GM19240 (cell line): ENCODE measurements at regions not wholly inside any gene's neighbourhood (a gene's known extent, or its start where the extent isn't known, plus 50 kb on each side); places are given as distances from the start of the nearest gene placed in this dataset.
"Not testable (repeated sequence)": the region's sequence is repeated elsewhere in the genome, so short reads cannot be mapped to it uniquely, and the experiment has no call there.

Experiments used
- DNase-seq: peaks from one replicate; pipeline ENCODE4 v3.0.0; 2011; ENCODE audit warnings: low spot score; ENCODE audit not compliant: insufficient read length

GRCh38 chr9:74140141-74140540, 357.0 kb upstream of the RORB start:
- DNase-seq = no peak

DNA sequence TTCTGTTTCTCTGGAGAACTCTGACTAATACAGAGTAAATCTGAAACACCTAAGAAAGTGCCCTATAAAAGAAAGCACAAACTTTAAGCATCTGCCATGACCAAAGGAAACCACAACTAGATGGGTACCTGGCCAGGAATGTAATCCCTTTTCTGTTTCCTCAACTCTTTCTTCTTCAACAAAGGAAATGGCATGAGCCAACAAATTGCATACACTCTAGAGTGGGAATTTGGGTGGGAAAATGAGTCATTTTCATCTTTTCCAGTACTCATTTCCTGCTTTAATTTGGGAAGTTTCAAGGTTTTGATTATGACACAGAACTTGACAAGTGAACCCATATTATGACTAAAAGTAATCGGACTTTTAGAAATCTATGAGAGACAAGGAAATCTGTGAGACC, 349.2 kb upstream of the RORB start:
- DNase-seq = no peak

GRCh38 chr9:74172874-74173273, 324.3 kb upstream of the RORB start:
- DNase-seq = no peak

- DNase-seq = no peak
These were observed 323.9 kb upstream of the RORB start for GRCh38 chr9:74173284-74173683.

- DNase-seq = not testable (repeated sequence)
These were observed 299.4 kb upstream of the RORB start for GRCh38 chr9:74197771-74198170.

DNA sequence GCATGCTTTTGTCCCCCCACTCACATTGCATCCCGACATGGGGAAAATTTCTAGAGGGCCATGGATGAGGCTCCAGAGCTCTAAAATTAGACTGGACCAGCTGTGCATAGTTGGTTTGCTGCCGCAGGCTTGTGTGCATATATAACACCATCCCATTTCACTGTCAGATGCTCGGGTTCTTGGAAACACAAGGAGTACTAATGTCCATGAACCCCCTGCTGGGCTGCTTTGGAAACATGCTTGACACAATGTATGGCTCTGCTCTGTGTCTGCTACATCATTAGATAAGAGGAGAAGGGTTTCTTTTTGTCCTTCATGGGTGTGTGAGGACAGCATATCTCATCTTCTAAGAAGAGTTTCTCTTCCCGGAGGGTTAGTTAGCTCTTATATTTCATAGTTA, 292.1 kb upstream of the RORB start:
- DNase-seq = no peak

GRCh38 chr9:74218385-74219063, 278.6 kb upstream of the RORB start:
- no peak for DNase-seq

DNA sequence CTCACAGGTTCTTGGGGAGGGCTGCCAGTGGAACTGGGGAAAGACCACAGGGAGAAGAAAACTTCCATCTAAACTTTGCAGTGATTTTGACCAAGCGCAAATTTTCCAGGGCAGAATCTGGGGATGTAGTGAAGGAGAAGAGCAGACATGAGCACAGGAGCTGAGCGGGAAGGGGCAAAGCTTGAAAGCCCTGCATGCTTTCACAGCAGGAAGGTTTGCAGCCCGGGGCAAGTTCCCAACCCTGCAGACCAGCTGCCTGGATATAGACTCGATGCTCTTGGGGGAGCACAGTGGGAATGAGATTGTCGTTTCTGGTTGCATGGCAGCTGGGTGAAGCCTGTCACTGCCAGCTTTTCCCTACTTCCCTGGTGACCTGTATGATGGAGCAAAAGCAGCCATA, 276.8 kb upstream of the RORB start:
- no peak for DNase-seq

DNA sequence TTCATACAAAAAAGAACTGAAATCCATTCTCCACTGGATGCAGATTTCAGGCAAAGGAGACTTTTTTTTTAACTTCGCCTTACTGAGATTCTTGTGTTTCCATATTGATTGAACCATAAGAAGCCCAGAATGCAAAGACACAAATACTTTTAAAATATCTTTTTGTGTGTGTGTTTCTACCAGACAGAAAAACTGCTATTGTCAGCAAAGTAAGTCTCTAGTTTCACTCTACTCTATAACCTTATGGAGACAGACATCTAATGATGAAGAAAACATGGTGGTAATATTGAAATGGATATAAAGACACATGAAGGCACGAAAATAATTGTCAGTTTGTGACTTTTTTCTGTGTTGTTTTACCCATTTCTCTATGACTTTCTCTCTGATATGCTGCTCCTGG, 260.3 kb upstream of the RORB start:
- DNase-seq = no peak

DNA sequence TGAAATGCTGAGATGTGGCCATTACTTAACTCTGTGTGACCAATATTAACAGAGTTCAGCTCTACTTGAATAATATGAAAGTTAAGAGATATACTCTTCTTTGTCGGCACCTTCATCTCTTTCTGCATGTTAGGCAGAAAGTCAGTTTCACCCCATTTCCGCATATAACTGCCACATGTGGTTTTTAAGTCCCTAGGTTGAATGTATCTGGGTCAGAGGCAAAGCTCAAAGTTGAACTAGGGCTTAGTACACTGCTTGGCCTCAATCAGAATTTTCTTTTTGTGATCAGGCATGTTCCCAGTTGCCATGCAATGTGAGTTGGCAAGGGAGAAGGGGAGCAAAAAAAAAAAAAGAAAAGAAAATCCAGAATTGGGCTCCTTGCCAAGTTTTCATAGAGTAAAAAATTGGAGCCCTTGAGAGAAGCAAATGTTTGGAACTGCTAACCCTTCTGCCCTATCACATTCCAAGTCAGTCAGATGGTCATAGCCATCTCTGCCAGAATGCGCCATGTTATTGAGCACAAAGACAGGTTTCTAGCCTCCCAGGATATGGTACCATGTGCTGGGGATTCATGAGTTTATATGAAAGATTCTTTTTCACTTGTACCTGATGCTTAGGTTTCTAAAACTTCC, 251.2 kb upstream of the RORB start:
- no peak for DNase-seq

DNA sequence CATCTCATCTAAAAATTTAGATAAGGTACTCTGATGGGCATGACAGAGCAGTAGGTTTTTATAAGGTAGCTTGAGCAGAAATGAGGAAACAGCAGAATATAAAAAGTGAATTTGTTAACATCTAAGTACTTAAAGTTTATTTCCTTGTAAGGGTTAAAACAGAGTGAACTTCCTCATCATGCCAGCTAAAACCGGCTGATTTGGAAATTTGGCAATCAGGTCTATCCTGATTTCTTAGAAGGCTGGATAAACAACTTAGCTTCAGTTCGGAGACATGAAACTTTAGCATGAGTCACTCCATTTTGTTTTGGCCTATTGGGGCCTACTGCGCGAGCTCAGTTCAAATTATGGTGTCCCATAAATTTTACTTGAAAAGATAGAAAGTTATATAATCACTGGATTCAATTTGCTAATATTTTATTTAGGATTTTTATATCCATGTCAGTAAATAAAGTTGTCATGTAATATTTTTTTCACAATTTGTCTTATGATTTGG, 241.6 kb upstream of the RORB start:
- no peak for DNase-seq

- no peak for DNase-seq
These were observed 221.1 kb upstream of the RORB start for GRCh38 chr9:74275872-74276508.

DNA sequence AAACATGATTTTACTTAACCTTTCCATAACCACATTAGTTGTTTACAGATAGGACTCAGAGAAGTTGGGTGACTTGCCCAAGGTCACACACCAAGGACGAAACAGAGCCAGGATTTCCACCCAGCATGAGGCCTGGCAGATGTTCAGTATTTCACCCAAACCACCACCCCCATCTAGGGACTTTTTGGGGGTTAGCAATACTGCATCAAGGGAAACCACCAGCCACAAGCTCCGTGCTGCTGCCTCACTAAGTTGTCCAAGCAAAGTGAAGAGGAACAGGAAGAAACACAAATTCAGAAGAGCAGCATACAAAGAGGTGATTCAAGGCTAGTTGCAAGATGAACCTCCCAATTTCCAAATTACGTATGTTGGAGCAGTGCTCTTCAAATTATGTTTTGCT, 219.6 kb upstream of the RORB start:
- DNase-seq = no peak

DNA sequence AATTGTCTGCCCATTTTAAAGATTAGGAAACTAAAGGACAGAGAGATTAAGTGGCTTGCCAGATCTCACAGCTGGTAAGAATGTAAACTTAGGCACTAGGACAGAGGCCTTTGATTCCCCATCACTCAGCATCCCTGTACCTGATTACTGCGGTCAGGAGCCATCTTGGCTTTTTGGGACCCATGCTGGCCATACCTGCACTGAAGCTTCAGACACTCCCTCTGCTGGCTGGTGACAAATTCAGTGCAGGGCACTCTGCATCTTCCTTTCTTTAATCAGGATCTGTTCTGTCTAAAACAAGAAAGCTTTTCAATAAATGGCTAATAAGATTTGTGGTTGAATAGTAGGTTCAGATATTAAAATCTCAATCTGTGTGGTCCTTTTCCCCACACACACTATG, 215.5 kb upstream of the RORB start:
- no peak for DNase-seq

GRCh38 chr9:74282526-74283253, 214.4 kb upstream of the RORB start:
- DNase-seq = no peak

DNA sequence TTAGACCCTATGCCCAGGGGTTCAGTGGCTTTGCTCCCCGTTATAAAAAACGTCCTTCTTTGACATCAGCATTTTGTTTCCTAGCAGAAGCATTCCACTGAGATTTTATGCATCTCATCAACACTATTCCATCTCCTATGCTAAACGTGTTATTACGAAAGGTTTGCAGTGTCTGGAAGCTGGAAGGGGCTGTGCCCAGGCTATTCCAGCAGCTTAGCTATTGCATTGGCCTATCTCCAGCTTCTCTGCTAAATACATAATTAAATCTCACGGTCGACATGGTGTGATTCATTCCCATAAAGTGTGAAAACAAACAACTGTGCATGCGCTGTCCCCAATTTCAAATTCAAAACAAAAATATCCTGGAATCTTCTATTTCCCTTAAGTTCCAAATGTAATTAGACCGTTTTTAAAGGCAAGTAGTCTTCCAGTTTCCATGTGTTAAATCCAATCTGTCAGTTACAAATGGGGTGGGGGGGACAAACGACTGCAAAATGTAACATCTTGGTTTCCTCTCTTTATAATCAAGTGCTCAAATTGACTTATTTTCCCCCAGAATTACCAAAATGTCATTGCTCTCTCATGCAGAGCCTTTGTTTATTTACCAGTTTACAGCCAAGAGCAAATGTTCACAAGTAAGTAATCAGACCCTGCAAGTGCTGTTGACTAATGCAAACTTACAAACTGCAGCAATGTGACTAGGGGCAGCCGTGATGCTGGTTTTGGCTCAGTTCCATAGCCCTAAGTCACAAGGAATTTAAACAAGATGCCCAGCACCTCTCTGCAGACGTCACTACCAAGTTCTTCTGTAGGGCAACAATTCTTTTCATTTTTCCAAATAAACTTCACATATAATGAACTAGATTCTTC, 212.3 kb upstream of the RORB start:
- DNase-seq = no peak

GRCh38 chr9:74293479-74293878, 203.7 kb upstream of the RORB start:
- DNase-seq = no peak

GRCh38 chr9:74303945-74304344, 193.2 kb upstream of the RORB start:
- DNase-seq = no peak

- DNase-seq = no peak
These were observed 192.5 kb upstream of the RORB start for GRCh38 chr9:74304598-74304997.

DNA sequence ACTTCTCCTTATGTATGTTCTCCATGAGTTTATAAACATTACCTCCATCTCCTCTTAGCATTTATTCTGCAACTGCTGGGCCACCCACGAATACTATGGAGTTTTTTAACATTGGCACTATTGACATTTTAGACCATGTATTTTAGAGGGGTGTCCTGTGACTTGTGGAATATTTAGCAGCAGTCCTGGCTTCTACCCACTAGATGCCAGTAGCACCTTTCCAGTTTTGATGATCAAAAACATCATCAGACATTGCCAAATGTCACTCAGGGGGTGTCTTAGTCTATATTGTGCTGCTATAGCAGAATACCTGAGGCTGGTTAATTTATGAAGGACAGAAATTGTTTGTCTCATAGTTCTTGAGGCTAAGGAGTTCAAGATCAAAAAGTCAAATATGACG, 187.5 kb upstream of the RORB start:
- DNase-seq = no peak

DNA sequence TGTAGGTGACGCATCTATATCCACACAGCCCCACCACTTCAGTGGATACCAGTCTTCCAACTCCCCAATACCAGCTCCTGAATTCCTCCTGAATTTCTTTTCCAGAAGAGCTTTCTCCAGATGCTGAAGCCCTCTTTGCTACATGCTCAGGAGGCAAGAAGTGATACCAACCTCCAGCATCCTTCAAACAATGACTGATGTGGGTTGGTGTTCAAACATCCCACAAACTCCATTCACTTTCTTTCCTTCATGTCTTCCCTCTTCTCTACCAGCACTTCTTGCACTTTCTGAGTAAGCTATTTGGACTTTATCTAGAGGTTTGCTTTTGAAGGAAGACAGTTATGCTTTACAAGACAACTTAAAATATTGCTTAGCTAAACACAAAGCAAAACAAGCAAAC, 179.9 kb upstream of the RORB start:
- no peak for DNase-seq
